ENCODE measurements at regions not wholly inside any gene's neighbourhood (a gene's known extent, or its start where the extent isn't known, plus 50 kb on each side); places are given as distances from the start of the nearest gene placed in this dataset.

DNA sequence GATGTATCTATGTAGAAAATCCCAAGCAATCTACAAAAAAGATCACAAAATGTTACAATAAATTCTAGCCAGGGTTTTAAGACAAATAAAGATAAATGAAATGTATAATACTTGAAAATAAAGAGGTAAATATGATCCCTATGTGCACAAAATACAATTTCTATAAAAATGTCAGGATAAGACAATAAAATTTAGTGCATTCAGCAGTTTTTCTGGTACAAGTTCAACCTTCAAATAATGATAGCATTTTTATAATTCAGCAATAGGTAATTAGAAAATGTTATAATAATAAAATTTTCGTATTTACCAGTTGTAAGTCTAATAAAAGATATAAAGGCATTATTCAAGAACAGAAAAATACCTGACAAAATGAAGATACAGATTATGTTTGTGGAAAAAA, 726.8 kb upstream of the FAT3 start:
- TF ChIP-seq, protein P1, sequence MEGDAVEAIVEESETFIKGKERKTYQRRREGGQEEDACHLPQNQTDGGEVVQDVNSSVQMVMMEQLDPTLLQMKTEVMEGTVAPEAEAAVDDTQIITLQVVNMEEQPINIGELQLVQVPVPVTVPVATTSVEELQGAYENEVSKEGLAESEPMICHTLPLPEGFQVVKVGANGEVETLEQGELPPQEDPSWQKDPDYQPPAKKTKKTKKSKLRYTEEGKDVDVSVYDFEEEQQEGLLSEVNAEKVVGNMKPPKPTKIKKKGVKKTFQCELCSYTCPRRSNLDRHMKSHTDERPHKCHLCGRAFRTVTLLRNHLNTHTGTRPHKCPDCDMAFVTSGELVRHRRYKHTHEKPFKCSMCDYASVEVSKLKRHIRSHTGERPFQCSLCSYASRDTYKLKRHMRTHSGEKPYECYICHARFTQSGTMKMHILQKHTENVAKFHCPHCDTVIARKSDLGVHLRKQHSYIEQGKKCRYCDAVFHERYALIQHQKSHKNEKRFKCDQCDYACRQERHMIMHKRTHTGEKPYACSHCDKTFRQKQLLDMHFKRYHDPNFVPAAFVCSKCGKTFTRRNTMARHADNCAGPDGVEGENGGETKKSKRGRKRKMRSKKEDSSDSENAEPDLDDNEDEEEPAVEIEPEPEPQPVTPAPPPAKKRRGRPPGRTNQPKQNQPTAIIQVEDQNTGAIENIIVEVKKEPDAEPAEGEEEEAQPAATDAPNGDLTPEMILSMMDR (IDR thresholded peaks at IDR 0.05; ENCODE audit: low read depth, low read length, poor library complexity, severe bottlenecking) = no peak
- no peak for TF ChIP-seq EZH2phosphoT487 (IDR thresholded peaks at IDR 0.05; ENCODE audit: borderline replicate concordance, low read length)

All from DOHH2 (cell line).